GM18907 (cell line): ENCODE measurements at regions not wholly inside any gene's neighbourhood (a gene's known extent, or its start where the extent isn't known, plus 50 kb on each side); places are given as distances from the start of the nearest gene placed in this dataset.

ENCODE experiments used
- ATAC-seq: cut with Tn5 transposase; IDR thresholded peaks from one replicate; pipeline ENCODE4 v1.9.1; 2021; ENCODE audit warnings: mild to moderate bottlenecking, moderate library complexity; ENCODE audit not compliant: unreplicated experiment

GRCh38 chr15:93257920-93258319 lies 168.9 kb upstream of the RGMA start:
- no peak for ATAC-seq

DNA sequence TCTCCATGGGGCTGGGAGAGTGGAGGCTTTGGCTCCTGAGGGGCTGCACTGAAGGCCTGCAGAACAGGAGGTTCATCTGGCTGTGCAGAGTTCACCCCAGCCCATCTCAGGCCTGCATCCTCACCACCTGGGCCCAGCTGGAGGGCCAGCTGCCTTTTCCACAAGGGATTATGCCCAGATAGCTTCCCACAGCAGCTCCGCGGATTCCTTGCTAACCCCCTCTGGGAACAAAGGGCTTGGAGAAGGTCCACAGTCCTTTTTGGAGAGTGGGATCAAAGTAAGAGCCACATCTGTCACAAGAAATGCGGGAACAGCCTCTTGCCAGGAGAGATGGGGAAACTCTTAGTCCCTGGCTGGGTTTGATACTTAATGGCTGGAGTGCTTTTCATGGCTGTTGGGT lies 164.7 kb upstream of the RGMA start:
- no peak for ATAC-seq

DNA sequence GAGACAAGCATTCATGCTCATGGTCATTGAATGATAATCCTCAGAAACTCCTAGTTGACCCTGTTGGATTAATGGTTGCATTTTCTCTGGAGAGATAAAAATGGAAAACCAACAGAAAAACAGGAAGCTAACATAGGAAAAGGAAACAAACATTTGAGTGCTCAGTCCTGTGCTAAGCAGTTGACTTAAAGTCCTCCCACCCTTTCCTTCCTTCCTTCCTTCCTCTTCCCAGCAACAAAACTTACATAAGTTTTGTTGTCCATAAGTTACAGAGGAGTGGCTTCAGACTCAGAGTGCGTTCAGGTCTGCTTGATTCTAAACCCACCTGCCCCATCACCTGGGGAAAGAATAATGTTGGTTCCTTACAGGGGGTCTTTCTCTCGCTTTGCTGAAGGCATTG lies 163.8 kb upstream of the RGMA start:
- no peak for ATAC-seq

GRCh38 chr15:93250950-93251349 lies 161.9 kb upstream of the RGMA start:
- no peak for ATAC-seq

- ATAC-seq: no peak
Measured at GRCh38 chr15:93250209-93250608, 161.2 kb upstream of the RGMA start.

- no peak for ATAC-seq
Measured at GRCh38 chr15:93249623-93250022, 160.6 kb upstream of the RGMA start.

- no peak for ATAC-seq
Measured at GRCh38 chr15:93247466-93248121, 158.6 kb upstream of the RGMA start.

GRCh38 chr15:93246266-93247242 lies 157.5 kb upstream of the RGMA start:
- no peak for ATAC-seq

DNA sequence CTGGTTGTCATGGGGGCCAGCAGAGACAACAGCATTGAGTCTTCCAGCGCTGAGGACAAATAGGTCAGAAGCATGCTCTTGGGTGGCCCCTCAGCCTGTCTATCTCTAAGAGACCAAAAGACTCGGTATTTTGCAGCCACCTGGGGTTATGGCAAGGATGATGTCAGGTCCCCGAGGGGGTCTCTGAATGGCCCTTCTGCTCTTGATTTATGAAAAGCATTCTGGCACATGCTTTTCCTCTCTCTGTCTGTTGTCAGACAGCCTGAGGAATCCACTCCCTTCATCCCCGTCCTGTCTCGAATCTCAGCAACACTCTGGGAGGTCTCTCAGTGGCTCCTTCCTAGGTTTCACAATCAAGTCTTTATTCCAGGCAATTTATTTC lies 156.6 kb upstream of the RGMA start:
- ATAC-seq: no peak

GRCh38 chr15:93244696-93245660 lies 156.0 kb upstream of the RGMA start:
- no peak for ATAC-seq

GRCh38 chr15:93243573-93243972 lies 154.6 kb upstream of the RGMA start:
- no peak for ATAC-seq

DNA sequence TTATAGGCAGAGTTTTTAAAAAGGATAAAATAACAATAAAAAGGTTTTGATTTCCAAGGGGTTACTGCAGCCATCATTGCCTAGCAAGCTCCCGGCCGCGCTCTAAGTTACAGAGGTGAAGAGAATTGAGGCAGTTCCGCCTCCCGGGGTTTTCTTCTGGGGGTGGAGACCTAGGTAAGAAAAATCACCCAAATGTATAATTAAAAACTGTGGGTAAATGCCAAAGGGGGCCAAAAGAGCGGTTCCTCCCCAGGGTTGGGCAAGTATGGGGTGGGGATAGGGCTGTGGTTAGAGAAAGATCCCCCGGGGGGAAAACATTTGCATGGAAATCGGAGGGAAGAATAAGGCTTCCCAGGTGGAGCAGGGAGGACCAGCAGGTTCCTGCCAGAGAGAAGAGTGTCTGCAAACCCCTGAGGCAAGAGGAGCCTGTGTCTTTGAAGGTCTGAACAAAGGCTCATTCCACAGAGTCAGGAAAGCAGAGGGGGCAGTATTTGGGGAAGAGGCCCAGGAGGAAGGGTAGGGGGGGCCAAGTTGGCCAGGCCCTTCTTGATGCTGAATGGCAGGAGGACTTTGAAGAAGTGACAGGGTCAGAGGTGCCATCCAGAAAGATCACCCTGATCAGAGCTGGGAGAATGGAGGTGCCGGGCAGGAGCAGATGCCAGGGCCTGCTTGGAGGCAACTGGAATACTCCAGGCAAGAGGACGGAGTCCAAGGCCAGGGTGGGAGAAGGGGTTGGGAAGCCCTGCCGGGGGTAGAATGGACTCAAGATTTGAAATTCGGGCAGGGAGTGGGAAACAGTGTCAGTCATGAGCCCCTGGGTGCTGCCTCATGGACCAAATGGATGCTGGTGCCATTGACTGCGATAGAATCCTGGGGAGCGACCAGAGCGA lies 152.9 kb upstream of the RGMA start:
- ATAC-seq: no peak

DNA sequence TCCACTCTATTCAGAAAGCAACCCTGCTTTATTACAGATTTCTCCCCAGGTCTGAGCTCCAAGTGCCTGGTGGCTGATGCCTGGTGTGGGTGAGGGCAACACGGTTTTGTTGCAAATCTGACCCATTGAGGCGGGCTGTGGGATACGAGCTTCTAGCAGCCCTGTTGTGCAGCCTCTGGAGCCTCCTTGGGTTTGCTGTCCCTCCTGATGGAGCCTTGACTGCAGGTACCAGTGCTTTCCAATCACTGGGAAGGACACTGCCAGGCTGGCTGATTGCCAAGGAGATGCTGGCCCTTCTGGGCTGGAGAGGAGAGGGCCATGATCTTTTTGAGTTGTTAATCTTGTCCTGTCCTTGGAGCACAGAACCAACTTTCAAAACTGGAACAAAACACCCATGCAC lies 151.0 kb upstream of the RGMA start:
- ATAC-seq: no peak

DNA sequence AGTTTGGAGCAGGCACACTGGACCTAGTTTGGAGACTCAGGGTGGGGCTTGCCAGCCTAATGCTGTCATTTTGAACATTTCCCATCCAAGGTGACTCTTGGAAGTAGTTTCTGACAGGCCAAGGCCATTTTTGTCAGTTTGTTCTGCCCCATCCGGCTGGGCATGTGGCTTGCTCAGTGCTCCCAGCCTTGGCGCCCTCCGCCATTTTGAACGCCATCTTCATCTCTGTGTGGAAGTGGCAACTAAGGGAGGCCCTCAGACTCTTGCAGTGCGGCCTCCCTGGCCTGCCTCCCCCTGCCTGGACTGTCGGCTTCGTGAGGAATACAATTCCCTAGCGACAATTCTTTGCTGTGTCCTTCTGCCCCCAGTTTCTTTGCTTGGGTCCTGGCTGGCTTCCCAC lies 150.6 kb upstream of the RGMA start:
- no peak for ATAC-seq

DNA sequence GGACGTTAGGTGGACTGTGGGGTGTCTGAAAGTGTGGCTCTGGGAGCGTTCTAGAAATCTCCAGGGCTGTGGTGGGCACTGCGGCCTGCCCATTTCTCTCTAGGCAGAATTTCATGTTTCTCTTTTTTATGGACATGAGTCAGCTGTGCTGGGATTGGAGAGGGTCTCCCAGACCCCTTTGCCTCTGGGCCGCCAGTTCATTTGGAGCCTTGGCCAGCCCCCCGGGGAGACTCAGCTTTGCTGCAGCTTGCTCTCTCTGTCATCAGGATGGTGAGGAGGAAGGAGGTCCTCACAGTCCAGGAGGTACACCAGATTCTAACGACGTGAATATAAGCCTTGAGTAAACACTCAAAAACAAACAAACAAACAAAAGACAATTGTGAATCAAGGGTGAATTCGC lies 149.6 kb upstream of the RGMA start:
- no peak for ATAC-seq

DNA sequence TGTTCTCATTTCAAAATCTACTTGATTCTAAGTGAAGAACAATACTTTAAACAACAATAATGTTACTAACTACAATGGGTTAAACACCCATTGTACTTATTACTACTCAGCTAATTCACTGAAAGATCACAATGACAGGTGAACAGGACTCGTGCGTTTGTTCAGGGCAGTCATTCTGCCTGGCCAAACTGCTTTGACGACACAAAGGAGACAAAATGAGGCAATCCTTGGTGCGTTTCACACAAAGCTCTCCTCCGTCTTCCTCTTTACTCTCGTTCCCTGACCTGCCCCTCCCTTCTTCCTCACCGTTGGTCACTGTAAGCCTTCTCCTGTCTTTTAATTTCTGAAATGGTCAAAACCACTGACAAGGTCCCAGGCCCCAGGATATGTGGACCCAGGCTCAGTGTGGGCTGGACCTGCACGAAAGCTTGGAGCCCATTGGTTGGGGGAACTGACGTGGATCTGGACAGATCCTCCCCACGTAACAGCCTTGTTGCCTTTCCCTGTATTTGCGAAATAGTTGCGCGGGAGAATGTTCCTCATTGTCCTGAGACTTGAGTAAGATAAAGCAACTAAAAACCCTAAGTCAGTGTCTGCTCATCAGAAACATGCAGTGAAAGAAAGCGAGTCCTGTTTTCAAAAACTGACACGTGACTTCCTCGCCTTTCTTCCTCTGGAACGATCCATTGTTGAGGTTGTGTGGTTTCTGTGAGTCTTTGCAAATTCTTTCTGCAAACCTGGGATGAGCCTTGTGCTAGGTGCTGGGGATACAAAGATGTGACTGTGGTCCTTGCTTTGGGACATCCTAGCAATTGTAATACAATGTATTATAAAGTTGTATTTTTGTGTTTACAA lies 147.1 kb upstream of the RGMA start:
- no peak for ATAC-seq

DNA sequence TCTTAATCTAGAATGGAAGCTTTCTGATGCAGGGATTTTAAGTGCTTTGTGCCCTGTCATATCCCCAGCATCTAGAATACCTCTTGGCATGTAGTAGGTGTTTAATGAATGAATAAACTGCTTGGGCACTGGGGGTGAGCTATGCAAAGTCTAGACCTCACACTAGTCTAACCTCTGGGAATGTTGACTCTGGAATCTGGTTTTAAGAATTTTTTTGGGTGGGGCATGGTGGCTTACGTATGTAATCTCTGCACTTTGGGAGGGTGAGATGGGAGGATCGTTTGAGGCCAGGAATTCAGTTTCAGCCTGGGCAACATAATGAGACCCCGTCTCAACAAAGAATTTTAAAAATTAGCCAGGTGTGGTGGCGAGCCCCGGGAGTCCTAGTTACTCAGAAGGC lies 146.3 kb upstream of the RGMA start:
- ATAC-seq: no peak

DNA sequence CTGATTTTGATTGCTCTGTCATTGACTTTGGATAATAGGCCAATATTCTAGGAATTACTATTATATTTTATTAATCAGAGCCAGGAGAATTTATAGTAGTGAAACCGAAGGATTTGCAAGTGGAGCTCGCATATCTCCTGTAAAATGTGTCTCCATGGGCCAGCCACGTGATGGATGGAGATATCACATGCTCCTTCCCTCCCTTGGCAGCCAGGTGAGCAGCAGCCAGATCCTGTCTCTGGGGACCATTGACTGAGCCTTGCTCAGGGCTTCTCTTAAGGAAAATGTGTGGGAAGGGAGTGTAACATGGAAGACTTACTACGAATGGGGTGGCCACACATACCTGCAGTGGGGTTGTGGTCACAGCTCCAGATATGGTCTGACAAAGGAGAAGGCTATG lies 144.7 kb upstream of the RGMA start:
- ATAC-seq: no peak

GRCh38 chr15:93232845-93233244 lies 143.8 kb upstream of the RGMA start:
- ATAC-seq: no peak
